Lung (tissue), 11 donors: ENCODE measurements at regions not wholly inside any gene's neighbourhood (a gene's known extent, or its start where the extent isn't known, plus 50 kb on each side); places are given as distances from the start of the nearest gene placed in this dataset.

ENCODE experiments used
- ATAC-seq: fragments of 200-7000 bp; cut with Tn5 transposase; one replicate; pipeline ENCODE4 v1.9.1; 2020; ENCODE audit warnings: moderate number of reproducible peaks; ENCODE audit not compliant: insufficient read depth, low FRiP score
- DNase-seq, 3 donors: peaks; one replicate each; pipeline ENCODE4 v3.0.0-alpha.2; 2013 to 2017
- H3K27ac ChIP-seq, 2 donors: one replicate each; pipeline ENCODE4 v1.5.1; 2013; ENCODE audit warnings: mild to moderate bottlenecking in 2 of 2, moderate library complexity in 2 of 2, control low read depth in 1 of 2, inconsistent platforms in 1 of 2, low read depth in 1 of 2, low read length in 1 of 2
- H3K27me3 ChIP-seq, 3 donors: one replicate each; pipeline ENCODE4 v1.5.1; 2013; ENCODE audit warnings: low read length in 2 of 3; ENCODE audit not compliant: control insufficient read depth in 3 of 3, insufficient read depth in 3 of 3
- H3K36me3 ChIP-seq, 4 donors: one replicate each; pipeline ENCODE4 v1.5.1; 2013; ENCODE audit warnings: low read length in 4 of 4, mild to moderate bottlenecking in 1 of 4, moderate library complexity in 1 of 4; ENCODE audit not compliant: control insufficient read depth in 4 of 4, insufficient read depth in 4 of 4
- H3K4me1 ChIP-seq, 5 donors: one replicate each; pipeline ENCODE4 v1.5.1; 2013; ENCODE audit warnings: low read length in 5 of 5, mild to moderate bottlenecking in 2 of 5, moderate library complexity in 1 of 5; ENCODE audit not compliant: control insufficient read depth in 5 of 5, insufficient read depth in 5 of 5
- H3K4me3 ChIP-seq: one replicate; pipeline ENCODE4 v1.5.1; 2013; ENCODE audit warnings: mild to moderate bottlenecking, control low read depth, moderate library complexity
- H3K9ac ChIP-seq, 2 donors: one replicate each; pipeline ENCODE4 v1.5.1; 2013; ENCODE audit warnings: low read length in 2 of 2, control low read depth in 1 of 2; ENCODE audit not compliant: insufficient read depth in 1 of 2
- H3K9me3 ChIP-seq, 4 donors: one replicate each; pipeline ENCODE4 v1.5.1; 2013; ENCODE audit warnings: low read length in 3 of 4, mild to moderate bottlenecking in 1 of 4, moderate library complexity in 1 of 4; ENCODE audit not compliant: control insufficient read depth in 4 of 4, insufficient read depth in 3 of 4
- CTCF ChIP-seq: IDR thresholded peaks from 2 replicates; pipeline ENCODE4 v1.5.1; 2012; ENCODE audit warnings: mild to moderate bottlenecking; ENCODE audit errors: control extremely low read depth, extremely low read depth
- WGBS, 2 donors: extraction: QIAGEN DNeasy Blood & Tissue Kit; methylation state at CpG; one replicate each; pipeline ENCODE4 v1.1.7; 2013; 5-methylcytosine and 5-hydroxymethylcytosine counted together
- donor health status: control.
- donor health status: control.
- donor health status: Bipolar disorder and iron deficiency.
- donor health status: healthy.
- donor health status: DM: yes; HTN: yes; CAD: no.

DNA sequence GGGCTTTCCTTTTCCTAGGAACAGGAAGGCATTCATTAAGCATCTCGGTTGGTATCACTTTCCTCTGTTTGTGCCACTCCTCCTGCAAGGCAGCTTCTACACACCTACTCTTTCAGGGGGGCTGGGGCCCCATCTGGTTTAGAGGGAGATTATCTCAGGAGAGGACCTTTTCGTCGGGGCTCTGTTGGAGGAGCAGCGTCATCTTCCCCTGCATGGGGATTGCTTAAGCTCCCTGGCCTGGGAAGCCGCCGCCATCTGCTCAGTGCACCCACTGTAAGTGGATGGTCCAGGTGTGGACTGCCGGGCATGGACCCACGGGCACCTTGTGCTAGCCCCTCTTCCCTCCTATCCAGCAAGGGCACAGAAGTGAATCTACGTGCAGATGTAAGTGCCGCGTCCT lies 355.3 kb upstream of the SMIM21 start:
- Histone ChIP-seq H3K4me3 (no peak overlapping the region), H3K4me1 (peaks cover 0 to 50% (median 23%) of the 10 kb centered on the region in 5 donors), H3K27me3 (peaks cover 0 to 44% (median 1%) of the 10 kb centered on the region in 3 donors), H3K9me3 (peaks cover 0 to 7% (median 1%) of the 10 kb centered on the region in 4 donors), H3K27ac (no peak overlapping the region), H3K36me3 (no peaks in the 10 kb centered on the region), H3K9ac (no peak overlapping the region)
- ATAC-seq (no peak), DNase-seq (no peak)
- 83 to 85% methylated on average over 11 of the region's 11 CpGs for WGBS, 2 donors
- no peak for TF ChIP-seq CTCF

DNA sequence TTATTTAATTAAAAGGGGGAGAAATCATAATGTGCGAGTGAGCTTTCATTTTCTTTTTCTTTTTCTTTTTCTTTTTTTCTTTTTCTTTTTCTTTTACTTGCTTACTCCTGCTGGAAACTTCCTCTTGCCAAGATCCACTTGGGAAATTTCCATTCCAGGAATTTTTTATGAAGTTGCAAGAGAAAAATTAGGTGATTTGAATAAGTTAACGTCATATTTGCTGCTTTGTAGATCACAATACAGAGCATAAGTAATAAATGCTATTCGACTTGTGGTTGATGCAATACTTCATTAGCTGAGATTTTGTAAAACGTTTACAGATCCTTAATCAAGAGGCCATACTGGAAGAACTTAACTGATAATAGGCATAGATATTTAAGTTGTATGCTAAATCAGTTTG lies 354.7 kb upstream of the SMIM21 start:
- H3K4me3 ChIP-seq, result no peak overlapping the region
- no peak overlapping the region for H3K27ac ChIP-seq
- no peaks in the 10 kb centered on the region for H3K36me3 ChIP-seq
- peaks cover 0 to 7% (median 1%) of the 10 kb centered on the region in 4 donors for H3K9me3 ChIP-seq
- peak in 2 of 3 donors; percentile 95 to 97 for DNase-seq
- peaks cover 0 to 44% (median 0%) of the 10 kb centered on the region in 3 donors for H3K27me3 ChIP-seq
- 62 to 75% methylated on average over 4 of the region's 4 CpGs for WGBS, 2 donors
- ATAC-seq, result no peak
- TF ChIP-seq CTCF, result no peak
- no peak overlapping the region for H3K9ac ChIP-seq
- H3K4me1 ChIP-seq, result peaks cover 0 to 50% (median 23%) of the 10 kb centered on the region in 5 donors

DNA sequence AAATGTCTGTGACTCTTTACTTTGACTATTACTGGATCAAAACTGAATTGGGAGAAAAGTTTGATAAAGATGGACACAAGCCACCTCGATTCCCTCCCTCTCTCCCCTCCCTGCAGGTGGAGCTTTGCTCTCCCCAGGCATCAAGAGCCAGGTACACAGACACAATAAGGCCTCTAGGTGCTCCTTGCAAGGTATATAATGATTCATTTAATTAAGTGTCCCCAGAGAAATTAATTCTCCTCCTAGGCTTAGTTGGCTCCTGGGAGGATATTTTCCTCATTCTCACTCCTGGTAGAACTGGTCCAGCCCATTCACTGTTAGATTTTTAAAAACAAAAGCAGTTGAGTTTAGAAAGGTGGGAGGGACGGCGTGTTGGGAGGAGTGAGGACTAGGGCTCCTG lies 352.4 kb upstream of the SMIM21 start:
- no peak overlapping the region for H3K4me3 ChIP-seq
- H3K27ac ChIP-seq, result no peak overlapping the region
- 82 to 88% methylated on average over 3 of the region's 3 CpGs for WGBS, 2 donors
- peaks cover 0 to 3% (median 0%) of the 10 kb centered on the region in 4 donors for H3K9me3 ChIP-seq
- ATAC-seq, result no peak
- peaks cover 0 to 45% (median 0%) of the 10 kb centered on the region in 3 donors for H3K27me3 ChIP-seq
- H3K9ac ChIP-seq, result no peak overlapping the region
- no peaks in the 10 kb centered on the region for H3K36me3 ChIP-seq
- TF ChIP-seq CTCF, result no peak
- DNase-seq, result no peak
- peaks cover 0 to 40% (median 13%) of the 10 kb centered on the region in 5 donors for H3K4me1 ChIP-seq

DNA sequence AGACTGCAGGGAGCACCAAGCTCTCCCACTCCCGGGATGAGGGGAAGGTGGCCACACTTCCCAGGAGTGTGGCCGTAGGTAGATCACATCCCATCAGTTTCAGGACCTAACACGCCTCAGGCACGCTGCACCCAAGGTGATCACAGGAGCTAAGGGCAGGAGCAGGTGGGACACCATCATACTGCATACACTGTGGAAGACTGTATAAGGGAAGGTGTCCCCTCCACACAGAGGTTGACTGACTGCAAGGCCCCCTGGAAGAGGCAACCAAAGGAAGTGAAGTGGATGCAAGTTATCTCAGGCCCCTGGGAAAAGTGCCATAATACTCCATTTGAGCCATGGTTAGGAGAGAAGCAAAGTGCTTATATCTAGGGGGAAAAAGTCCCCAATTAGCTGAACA lies 351.9 kb upstream of the SMIM21 start:
- DNase-seq (no peak), ATAC-seq (no peak)
- Histone ChIP-seq H3K27ac (no peak overlapping the region), H3K27me3 (peaks cover 0 to 44% (median 0%) of the 10 kb centered on the region in 3 donors), H3K9me3 (peaks cover 0 to 3% (median 0%) of the 10 kb centered on the region in 4 donors), H3K4me1 (peaks cover 0 to 36% (median 13%) of the 10 kb centered on the region in 5 donors), H3K4me3 (no peak overlapping the region), H3K36me3 (no peaks in the 10 kb centered on the region), H3K9ac (no peak overlapping the region)
- no peak for TF ChIP-seq CTCF
- 84 to 89% methylated on average over 4 of the region's 4 CpGs for WGBS, 2 donors
